ENCODE measurements at regions not wholly inside any gene's neighbourhood (a gene's known extent, or its start where the extent isn't known, plus 50 kb on each side); places are given as distances from the start of the nearest gene placed in this dataset.

DNA sequence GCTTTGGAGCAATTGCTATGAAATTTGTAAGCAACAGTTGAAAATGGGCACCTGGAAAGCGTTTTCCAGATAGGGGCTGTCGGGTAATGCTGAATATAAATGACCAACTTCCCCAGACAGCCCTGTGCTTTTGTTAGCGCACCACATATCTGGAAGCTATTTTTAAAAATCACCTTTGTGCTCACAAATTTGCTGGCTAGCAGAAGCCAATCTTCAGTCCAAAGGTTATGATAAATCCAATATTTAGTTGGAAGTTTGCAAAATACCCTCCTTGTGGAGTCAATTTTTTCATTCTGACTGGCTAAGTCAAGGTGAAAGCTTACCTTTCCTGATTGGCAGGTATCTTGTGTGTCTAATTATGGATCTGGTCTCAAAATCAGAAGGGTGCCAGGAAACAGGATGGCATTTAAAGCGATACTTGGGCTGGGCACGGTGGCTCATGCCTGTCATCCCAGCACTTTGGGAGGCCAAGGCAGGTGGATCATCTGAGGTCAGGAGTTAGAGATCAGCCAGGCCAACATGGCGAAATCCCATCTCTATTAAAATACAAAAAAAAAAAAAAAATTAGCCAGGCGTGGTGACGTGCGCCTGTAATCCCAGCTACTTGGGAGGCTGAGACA is 124.1 kb upstream of the AJAP1 start:
- DNase-seq (ENCODE audit: low spot score): no peak
- in situ Hi-C loops (cut with HindIII; ENCODE audit: low sequenced_read_pairs): no loop called here

DNA sequence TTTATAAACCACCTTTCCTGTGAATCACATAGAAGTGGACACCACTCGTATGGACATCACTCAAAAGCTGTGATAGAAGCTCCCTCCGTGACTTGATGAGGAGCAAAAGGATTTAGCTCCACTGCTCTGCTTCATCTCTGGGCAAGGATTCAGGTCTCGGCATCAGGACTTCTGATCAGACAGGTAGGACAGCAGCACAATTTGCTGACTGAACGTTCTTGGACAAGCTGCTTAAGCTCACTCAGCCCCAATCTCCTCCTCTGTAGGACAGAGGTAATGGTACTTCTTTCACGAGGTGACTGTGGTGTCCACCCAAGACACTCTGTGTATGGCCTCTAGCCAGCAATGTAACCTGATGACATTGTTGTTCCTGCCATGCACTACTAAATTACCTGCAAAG is 122.6 kb upstream of the AJAP1 start:
- no peak for DNase-seq (ENCODE audit: low spot score)
- in situ Hi-C loops (cut with HindIII; ENCODE audit: low sequenced_read_pairs): no loop called here

DNA sequence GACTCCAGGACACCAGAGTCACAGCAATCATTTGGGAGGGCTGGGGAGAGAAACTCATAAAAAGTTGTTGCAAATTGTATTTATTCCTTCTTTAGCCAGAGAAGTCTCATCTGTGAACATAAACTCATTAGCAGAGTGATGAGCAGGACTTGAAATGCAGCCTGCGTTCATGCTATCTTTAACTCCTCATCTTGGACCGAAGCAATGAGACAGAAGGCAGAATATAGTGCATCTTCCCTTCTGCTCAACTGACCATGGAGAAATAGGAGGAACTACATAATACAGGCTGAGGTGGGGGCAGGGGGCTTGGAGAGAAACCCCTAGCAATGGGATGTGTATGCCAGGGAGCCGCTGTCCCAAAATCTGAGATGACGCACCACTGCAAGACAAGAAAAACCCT is 121.8 kb upstream of the AJAP1 start:
- in situ Hi-C loops (cut with HindIII; ENCODE audit: low sequenced_read_pairs): no loop called here
- no peak for DNase-seq (ENCODE audit: low spot score)

DNA sequence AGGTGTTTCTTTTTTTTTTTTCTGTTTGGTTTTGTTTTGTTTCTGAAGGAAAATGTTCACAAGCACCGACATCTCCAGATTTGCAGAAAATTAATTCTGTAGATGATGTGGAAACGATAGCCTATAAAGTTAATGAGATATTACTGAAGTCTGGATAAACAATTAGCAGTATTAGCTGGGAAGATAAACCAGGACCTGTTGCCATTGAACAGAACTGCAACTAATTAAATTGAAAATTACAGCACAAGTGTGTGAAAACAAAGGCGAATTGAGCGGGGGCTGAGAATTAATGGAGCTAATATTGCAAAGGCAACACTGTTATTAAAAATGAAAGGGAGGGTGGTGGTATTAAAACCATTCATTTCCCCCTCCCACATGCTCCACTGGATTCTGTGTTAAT is 107.5 kb upstream of the AJAP1 start:
- DNase-seq (ENCODE audit: low spot score): no peak
- in situ Hi-C loops (cut with HindIII; ENCODE audit: low sequenced_read_pairs): no loop called here

DNA sequence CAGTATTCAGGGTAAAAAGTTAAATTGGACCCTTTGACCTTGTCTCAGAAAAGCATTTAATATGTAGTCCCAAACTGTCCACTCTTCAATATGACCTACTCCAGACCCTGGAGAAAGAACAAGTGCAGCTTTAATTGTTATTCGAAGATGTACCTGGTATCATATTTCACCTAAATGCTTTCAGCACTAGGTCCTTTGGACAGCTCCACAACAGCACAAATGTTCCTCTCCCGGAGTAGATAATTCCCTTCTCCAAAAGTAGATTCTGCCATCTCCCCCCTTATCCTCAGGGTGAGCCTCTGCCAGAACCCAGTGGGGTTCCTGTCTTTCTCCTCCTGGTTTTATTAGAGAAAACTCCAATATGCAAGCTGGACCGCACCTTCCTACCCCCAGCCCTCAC is 104.5 kb upstream of the AJAP1 start:
- in situ Hi-C loops (cut with HindIII; ENCODE audit: low sequenced_read_pairs): no loop called here
- no peak for DNase-seq (ENCODE audit: low spot score)

DNA sequence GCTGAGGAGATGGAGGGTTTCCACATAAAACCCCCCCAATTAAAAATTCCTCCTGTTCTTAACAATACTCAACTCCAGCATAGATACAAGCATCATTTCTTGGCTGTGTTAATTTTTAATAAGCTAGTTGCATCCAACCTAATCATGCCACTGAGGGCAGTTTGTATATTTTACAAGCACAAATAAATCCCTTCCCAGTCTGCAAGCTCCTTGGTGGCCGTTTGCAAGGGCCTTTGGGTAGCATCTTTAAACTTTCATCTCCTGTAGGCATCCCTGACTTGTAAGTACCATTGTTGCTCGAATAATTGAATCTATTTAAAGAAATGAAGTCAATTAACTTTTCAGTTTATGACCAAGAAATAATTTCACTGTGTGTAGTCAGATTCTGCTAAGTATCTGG is 103.5 kb upstream of the AJAP1 start:
- in situ Hi-C loops (cut with HindIII; ENCODE audit: low sequenced_read_pairs): no loop called here
- DNase-seq (ENCODE audit: low spot score): no peak

DNA sequence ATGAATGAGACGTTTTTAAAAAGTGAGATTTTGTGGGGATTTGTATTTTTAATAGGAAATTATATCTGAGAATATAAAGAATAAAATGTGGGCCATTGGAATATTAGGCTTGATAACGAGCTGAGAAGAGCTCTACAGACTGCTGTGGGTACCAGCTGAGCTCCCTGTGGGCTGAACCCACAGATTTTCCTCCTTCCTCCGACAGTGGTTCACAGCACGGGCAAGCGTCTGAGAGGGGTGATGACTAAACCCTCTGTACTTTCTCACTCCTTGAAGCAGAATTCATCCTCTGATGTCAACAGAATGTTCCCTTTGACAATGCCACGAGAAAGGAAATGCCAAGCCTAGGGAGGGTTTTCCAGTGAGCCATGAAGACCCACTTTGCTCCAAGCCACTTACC is 102.7 kb upstream of the AJAP1 start:
- in situ Hi-C loops (cut with HindIII; ENCODE audit: low sequenced_read_pairs): no loop called here
- no peak for DNase-seq (ENCODE audit: low spot score)

DNA sequence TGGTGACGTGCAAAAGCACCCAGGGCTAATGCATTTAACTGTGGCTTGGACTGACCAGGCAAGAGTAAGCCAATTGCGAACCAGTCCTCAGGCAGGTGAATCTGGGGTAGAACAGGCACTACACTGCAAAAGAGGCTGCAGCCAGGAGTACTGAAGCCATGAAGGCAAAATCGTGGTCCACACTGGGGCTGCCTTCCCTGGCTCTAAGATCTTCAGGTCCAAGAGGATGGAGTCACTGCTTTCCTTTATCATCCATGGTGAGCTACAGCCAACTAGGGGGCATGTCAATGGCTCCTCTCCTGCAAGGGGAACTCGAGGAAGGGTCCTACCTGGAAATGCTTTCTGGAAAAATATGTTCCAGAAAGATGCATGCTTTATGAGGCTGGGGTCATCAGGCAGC is 100.6 kb upstream of the AJAP1 start:
- DNase-seq (ENCODE audit: low spot score): no peak
- in situ Hi-C loops (cut with HindIII; ENCODE audit: low sequenced_read_pairs): no loop called here

DNA sequence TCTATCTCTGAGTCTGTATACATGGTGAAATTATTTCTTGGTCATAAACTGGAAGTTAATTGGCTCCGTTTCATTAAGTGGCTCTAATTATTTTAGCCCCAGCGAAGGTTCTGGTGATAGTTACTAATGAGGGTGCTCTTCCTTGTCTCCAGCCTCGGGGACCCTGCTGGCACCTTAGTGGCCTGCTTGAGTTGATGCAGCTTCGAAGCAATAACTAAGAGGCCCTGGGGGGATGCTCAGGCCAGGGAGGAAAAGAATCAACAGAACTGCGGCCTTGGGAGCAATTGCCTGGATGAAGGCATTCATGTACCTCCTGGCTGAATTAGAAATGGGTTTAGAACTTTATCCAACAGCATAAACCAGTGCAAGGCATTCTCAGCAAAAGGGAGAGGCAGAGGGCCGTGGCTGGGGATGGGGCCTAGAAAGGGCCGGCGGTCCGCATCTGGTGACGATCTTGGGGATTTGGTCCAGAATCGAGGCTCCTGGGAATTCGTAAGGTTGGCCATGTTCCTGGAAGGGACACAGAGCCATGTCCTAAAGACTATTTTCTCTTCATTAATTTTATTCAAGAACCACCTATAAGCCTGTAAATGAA is 100.0 kb upstream of the AJAP1 start:
- in situ Hi-C loops (cut with HindIII; ENCODE audit: low sequenced_read_pairs): no loop called here

DNA sequence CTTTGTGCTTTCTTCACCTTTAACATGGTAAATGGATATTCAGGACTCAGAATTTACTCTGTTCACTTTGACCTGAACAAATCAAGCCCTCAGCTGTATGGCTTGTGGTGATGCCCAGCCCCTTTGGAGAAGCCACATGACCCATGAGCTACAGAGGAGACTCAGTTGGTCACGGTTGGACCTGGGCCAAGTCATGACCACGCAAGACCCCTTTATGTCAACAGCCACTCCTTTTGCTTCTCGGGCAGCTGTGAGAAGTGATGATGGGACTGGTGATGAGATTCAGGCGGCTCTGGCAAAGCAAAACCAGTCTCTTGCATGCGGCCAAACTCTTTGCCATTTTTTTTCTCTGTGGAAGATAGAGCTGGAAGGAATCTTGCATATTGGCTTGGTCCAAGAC is 96.5 kb upstream of the AJAP1 start:
- in situ Hi-C loops (cut with HindIII; ENCODE audit: low sequenced_read_pairs): no loop called here
- no peak for DNase-seq (ENCODE audit: low spot score)

More for the DNA sequence above, 100.0 kb upstream of the AJAP1 start:
- DNase-seq (ENCODE audit: low spot score): no peak

DNA sequence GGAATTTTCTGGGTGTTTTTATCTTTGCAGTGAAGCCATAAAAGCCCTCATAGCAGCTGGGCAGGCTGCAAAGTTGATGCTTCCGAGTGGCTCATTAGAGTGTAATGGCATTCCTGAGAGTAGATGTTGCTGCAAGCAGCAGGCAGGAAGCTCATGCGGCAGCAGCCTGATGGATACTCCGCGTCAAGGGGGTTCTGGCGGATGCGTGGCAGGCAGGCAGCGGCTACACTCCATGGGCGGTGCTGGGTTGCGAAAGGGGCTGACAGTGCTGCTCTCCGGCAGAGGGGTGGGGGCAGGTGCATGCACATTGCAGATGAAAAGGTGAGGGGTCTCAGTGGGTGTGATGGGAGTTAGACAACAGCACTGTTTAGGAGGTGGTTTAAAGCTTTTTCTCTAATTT is 93.2 kb upstream of the AJAP1 start:
- in situ Hi-C loops (cut with HindIII; ENCODE audit: low sequenced_read_pairs): no loop called here
- DNase-seq (ENCODE audit: low spot score): no peak

DNA sequence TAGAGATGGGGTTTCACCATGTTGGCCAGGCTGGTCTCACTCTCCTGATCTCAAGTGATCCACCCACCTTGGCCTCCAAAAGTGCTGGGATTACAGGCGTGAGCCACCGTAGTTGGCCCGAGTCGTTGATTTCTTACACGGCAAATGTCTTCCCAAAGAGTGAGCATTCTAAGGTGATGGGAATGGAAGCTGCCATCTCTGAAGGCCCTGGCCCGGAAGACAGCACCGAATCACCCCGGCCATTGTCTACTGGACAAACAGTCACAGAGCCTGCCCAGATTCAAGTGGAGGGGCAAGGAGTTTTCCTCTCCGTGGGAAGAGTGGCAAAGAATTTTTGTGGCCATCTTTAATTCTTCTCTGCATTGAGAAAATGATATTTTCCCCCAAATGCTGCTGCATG is 92.1 kb upstream of the AJAP1 start:
- no peak for DNase-seq (ENCODE audit: low spot score)
- in situ Hi-C loops (cut with HindIII; ENCODE audit: low sequenced_read_pairs): no loop called here

DNA sequence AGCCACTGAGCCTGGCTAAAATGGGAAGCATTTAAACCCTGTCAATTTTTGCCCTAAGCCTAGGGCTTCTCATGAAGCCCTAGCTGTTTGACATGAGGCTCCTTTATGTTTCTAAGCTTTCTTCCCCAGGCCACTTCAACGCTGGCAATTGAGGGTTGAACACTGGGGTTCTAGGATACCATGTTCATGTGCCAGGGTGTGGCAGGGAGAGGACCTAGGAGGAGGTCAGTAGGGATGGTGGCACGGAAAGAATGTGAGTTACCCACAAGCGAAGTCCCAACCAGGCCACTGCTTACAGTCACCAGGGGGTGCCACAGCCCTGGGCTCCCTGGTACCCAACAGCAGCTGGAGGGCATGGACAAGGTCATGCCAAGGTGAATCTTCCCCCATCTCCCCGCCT is 90.8 kb upstream of the AJAP1 start:
- no peak for DNase-seq (ENCODE audit: low spot score)
- in situ Hi-C loops (cut with HindIII; ENCODE audit: low sequenced_read_pairs): no loop called here

DNA sequence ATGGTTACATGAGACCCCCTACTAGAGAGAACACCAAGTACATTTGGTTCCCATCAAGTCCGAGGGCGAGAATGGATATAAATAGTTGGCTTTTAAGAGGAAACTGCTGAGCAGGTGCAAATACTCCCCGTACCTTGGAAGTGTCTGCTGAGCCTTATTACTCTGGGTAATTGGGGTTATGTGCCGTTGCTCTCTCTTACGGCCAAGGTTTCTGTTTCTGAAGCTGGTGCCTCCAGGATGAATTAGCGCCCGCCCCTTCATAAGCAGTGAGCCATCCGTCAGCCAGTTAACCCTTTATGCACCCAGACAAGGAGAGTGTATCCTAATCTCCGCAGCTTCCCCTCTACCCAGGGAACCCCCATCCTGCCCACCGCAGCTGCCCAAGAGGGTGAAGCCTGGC is 90.4 kb upstream of the AJAP1 start:
- no peak for DNase-seq (ENCODE audit: low spot score)
- in situ Hi-C loops (cut with HindIII; ENCODE audit: low sequenced_read_pairs): no loop called here

DNA sequence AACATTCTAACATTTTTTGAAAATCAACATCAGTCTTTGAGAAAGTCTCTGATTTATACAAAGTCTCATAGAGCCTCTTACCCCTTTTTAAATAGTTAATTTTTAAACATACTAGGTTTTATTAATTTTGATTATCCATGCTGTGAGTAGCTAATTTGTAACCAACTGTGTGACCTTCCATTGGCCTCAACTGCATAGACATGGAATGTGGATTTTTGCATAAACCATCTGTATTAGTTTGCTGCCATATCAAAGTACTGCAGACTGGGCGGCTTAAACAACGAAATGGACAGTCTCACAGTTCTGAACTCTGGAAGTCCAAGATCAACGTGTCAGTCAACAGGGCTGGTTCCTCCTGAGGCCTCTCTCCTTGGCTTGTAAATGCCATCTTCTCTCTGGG is 89.2 kb upstream of the AJAP1 start:
- no peak for DNase-seq (ENCODE audit: low spot score)
- in situ Hi-C loops (cut with HindIII; ENCODE audit: low sequenced_read_pairs): no loop called here

DNA sequence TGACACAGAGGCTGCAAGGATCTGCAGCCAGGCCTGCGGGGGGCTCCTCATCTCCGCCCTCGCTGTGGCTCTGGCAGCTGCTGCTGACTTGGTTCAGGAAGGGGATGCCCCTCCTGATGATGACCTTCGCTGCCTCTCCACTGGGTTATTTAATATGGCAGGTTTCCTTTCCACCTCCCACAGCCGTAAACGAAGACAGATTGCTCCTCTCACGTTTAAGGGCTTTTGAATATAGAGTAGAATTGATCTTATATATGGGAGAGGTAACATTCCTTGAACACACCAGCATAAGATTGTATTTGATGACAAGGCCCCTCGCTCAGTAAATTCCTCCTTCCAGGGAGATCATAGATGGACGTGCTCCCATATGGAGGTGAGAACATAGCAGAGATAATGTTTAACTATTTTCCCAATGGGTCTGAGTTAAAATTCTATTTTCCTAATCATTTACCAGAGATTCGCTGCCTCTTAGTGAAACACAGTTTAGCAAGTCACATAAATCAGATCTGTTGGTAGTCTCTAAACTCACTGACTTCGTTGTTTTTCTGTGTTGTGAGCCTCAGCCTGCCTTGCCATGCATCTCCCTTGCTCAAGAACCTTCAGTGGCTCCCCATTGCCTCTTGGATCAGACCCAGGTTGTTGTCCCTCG is 88.5 kb upstream of the AJAP1 start:
- in situ Hi-C loops (cut with HindIII; ENCODE audit: low sequenced_read_pairs): no loop called here
- no peak for DNase-seq (ENCODE audit: low spot score)

DNA sequence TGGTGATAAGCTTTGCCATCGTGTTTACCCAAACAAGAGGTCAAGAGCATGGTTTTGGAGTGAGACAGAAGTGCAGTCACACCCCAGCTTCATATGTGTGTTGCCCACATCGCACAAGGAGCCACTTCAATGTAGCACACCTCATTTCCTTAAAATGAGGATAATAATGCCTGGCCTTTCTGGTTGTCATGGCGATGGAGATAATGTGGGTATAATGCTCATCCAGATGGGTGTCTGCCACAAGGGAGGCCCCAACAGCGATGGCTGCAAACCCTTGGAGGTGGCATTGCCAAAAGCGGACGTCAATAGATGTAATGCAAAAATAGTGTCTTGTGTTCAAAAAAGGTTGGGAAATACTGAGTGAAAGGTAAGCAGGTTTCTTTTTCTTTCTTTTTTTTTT is 83.1 kb upstream of the AJAP1 start:
- no peak for DNase-seq (ENCODE audit: low spot score)
- in situ Hi-C loops (cut with HindIII; ENCODE audit: low sequenced_read_pairs): no loop called here

DNA sequence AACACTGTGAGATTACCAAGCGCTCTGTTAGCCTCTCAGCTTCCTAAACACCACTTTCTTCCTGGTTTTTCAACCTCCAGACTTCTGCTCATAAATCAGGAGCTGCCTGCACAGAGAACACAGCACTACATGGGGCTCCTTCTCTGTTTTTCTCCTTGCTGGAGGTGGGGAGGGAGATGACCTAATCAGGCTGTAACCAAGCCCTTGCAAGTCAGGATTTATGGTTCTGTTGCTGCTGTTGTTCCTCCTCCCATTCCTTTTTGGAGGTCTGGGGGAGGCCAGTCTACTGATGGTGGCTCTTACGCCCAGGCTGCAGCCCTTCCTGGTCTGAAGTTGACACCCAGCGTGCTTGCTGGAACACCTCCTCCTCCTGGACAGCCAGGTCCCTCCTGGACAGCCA is 80.9 kb upstream of the AJAP1 start:
- in situ Hi-C loops (cut with HindIII; ENCODE audit: low sequenced_read_pairs): no loop called here
- no peak for DNase-seq (ENCODE audit: low spot score)

DNA sequence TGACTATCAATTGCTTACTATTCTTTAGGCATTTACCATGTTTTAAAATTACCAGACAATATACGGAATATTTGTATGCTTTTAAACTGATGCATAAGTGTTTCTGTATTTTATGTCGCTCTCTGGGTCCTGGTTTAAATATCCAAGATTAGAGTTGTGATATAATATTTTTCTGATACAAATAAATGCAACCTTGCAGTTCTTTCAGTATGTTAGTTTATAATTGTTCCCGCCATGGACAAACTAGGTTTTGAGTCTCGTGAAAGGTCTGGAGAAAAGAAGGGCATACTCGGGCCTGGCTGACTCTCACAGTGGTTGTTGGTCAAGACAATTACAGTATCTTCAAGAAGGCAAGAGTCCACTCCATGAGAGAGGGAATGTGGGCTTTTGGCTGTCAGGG is 72.6 kb upstream of the AJAP1 start:
- no peak for DNase-seq (ENCODE audit: low spot score)
- in situ Hi-C loops (cut with HindIII; ENCODE audit: low sequenced_read_pairs): no loop called here

DNA sequence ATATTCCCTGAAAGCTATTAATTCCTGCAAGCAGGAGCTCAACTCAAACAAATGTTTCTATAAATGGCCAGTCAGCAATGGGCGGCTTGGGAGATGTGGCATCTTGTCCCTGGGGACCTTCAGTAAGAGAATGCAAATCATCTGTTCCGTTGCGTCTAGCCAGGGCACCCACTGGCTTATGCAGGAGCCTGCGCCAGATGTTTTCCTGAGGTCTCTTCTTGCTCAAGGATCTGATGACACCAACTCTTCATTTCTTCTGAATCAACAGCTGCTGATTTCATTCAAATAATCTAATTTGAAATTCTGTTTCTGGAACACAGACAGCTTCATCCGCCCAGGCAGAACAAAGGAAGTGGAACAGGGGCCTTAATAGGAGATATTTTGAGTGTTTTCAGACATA is 70.0 kb upstream of the AJAP1 start:
- no peak for DNase-seq (ENCODE audit: low spot score)
- in situ Hi-C loops (cut with HindIII; ENCODE audit: low sequenced_read_pairs): no loop called here

DNA sequence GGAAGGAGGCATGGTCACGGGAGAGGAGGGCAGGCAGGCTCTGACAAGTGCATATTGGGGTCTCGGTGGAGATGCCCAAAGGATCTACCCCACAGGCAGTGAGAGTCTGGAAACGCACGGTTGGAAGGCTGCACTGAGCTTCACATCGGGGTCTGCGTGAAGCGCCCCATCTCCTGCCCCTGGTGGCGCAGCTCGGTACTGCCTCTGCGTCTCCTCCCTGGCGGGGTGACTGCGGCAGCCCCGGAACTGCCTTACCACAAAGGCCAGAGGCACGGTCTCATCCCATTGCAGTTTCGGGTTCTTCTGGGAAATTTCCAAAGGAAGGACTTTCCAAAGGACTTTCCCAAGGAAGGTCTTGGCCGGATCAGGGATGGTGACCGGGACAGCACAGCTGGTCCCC is 69.2 kb upstream of the AJAP1 start:
- in situ Hi-C loops (cut with HindIII; ENCODE audit: low sequenced_read_pairs): no loop called here
- no peak for DNase-seq (ENCODE audit: low spot score)

All from G401 (cell line).